Heart left ventricle (tissue), 16 donors: ENCODE measurements at regions not wholly inside any gene's neighbourhood (a gene's known extent, or its start where the extent isn't known, plus 50 kb on each side); places are given as distances from the start of the nearest gene placed in this dataset.

Experiments used
- ATAC-seq, 4 donors: fragments of 200-7000 bp; cut with Tn5 transposase; one replicate each; pipeline ENCODE4 v1.9.1; 2020 to 2022; ENCODE audit warnings: moderate library complexity in 4 of 4, mild to moderate bottlenecking in 3 of 4, moderate number of reproducible peaks in 1 of 4
- DNase-seq, 5 donors: peaks; one replicate each; pipeline ENCODE4 v3.0.0-alpha.2; 2020
- H3K27ac ChIP-seq, 12 donors: fragments of 200-600 bp; sonication (generic) in 4 of 12; one replicate each; pipeline versions ENCODE4 v1.5.0 to v1.8.0; 2016 to 2022; ENCODE audit warnings: mild to moderate bottlenecking in 2 of 12
- H3K27me3 ChIP-seq, 9 donors: fragments of 200-600 bp; sonication (generic) in 2 of 9; one replicate each; pipeline versions ENCODE4 v1.5.1 to v1.8.0; 2016 to 2022; ENCODE audit warnings: mild to moderate bottlenecking in 3 of 9
- H3K36me3 ChIP-seq, 9 donors: fragments of 200-600 bp; sonication (generic) in 2 of 9; one replicate each; pipeline versions ENCODE4 v1.5.0 to v1.8.0; 2018 to 2022; ENCODE audit warnings: mild to moderate bottlenecking in 2 of 9
- H3K4me1 ChIP-seq, 12 donors: fragments of 200-600 bp; sonication (generic) in 4 of 12; one replicate each; pipeline versions ENCODE4 v1.5.0 to v1.8.0; 2016 to 2022; ENCODE audit warnings: mild to moderate bottlenecking in 3 of 12
- H3K4me3 ChIP-seq, 12 donors: fragments of 200-600 bp; sonication (generic) in 4 of 12; one replicate each; pipeline versions ENCODE4 v1.5.0 to v1.8.0; 2017 to 2022; ENCODE audit warnings: mild to moderate bottlenecking in 9 of 12, moderate library complexity in 4 of 12
- H3K9me3 ChIP-seq, 12 donors: fragments of 200-600 bp; sonication (generic) in 4 of 12; one replicate each; pipeline versions ENCODE4 v1.5.0 to v1.8.0; 2016 to 2022; ENCODE audit warnings: mild to moderate bottlenecking in 1 of 12
- CTCF ChIP-seq, 12 donors: fragments of 200-600 bp; sonication (generic) in 4 of 12; IDR thresholded peaks; one replicate each; pipeline versions ENCODE4 v1.5.0 to v1.8.0; 2018 to 2022; ENCODE audit warnings: antibody characterized with exemption in 12 of 12, mild to moderate bottlenecking in 5 of 12
- POLR2A ChIP-seq, 2 donors: fragments of 450-650 bp; IDR thresholded peaks; one replicate each; pipeline ENCODE4 v1.6.1; 2017; ENCODE audit warnings: antibody characterized with exemption in 2 of 2, mild to moderate bottlenecking in 2 of 2, moderate library complexity in 2 of 2
- WGBS, 4 donors: extraction: QIAGEN DNeasy Blood & Tissue Kit in 2 of 4; methylation state at CpG; one replicate each; pipeline versions ENCODE4 v1.1.5 to v1.1.7; 2013 to 2018; 5-methylcytosine and 5-hydroxymethylcytosine counted together
- intact Hi-C, 10 donors: fragments of 100-400 bp; cut with DNase I; formaldehyde crosslinking; loops; one replicate each; pipeline versions ENCODE4 v1.11.1 to v1.14.2; 2022
- donor health status: ischemic (EF 13 %, LVEDD 7.1; RV severe dilation, severe dysfunction).
- donor health status: healthy with polysubstance abuse.
- donor health status: DM: no; HTN: yes; CAD: no.
- donor health status: DM: no; HTN: no; CAD: no.
- donor health status: ischemic (EF 25% LVEDD 6.9; RV normal size, moderate dysfunction).
- donor health status: ischemic (EF 25% LVEDD 5.7; RV mildly dilated, moderate dysfunction).
- donor health status: healthy.
- donor health status: DM: yes; HTN: yes; CAD: no.
- donor health status: ischemic (EF 35%, LVEDD 5.7; RV mildly dilated, moderate dysfunction).
- donor health status: nonischemic (EF 11% LVEDD 7.7; RV severe dilation, severe dysfunction).
- donor health status: DM: yes; HTN: yes; CAD: no.
- donor health status: PGD.
- donor health status: ischemic (EF 29% LVEDD 5.4; RV normal size, mild dysfunction).
- donor health status: nonischemic (EF 23%, LVEDD 6.1; RV moderate dilation, normal function).

GRCh38 chr10:111515264-111515663 lies 438.4 kb downstream of the ADRA2A start:
- no peaks in the 10 kb centered on the region for H3K27me3 ChIP-seq
- H3K27ac ChIP-seq = no peak overlapping the region
- WGBS, 4 donors = 74 to 82% (median 75%) methylated on average over 4 of the region's 4 CpGs
- H3K4me1 ChIP-seq = no peaks in the 10 kb centered on the region
- no peak for DNase-seq
- no peaks in the 10 kb centered on the region for H3K36me3 ChIP-seq
- intact Hi-C loops = no loop called here
- ATAC-seq = no peak
- H3K9me3 ChIP-seq = no peaks in the 10 kb centered on the region
- TF ChIP-seq POLR2A (IDR thresholded peaks at IDR 0.05) (no peak), CTCF (IDR thresholded peaks at IDR 0.05) (no peak)
- no peak overlapping the region for H3K4me3 ChIP-seq

GRCh38 chr10:111515706-111516105 lies 438.9 kb downstream of the ADRA2A start:
- TF ChIP-seq POLR2A (IDR thresholded peaks at IDR 0.05) (no peak), CTCF (IDR thresholded peaks at IDR 0.05) (no peak)
- no peaks in the 10 kb centered on the region for H3K36me3 ChIP-seq
- H3K4me3 ChIP-seq = no peak overlapping the region
- H3K9me3 ChIP-seq = no peaks in the 10 kb centered on the region
- H3K4me1 ChIP-seq = no peaks in the 10 kb centered on the region
- intact Hi-C loops = no loop called here
- no peak overlapping the region for H3K27ac ChIP-seq
- no peak for ATAC-seq
- DNase-seq = no peak
- H3K27me3 ChIP-seq = no peaks in the 10 kb centered on the region

GRCh38 chr10:111516144-111516543 lies 439.3 kb downstream of the ADRA2A start:
- no peak overlapping the region for H3K27ac ChIP-seq
- TF ChIP-seq CTCF (IDR thresholded peaks at IDR 0.05) = no peak
- TF ChIP-seq POLR2A (IDR thresholded peaks at IDR 0.05) = no peak
- H3K9me3 ChIP-seq = no peaks in the 10 kb centered on the region
- no peaks in the 10 kb centered on the region for H3K27me3 ChIP-seq
- intact Hi-C loops = no loop called here
- H3K36me3 ChIP-seq = no peaks in the 10 kb centered on the region
- no peak for DNase-seq
- no peak overlapping the region for H3K4me3 ChIP-seq
- H3K4me1 ChIP-seq = no peaks in the 10 kb centered on the region
- no peak for ATAC-seq

- no peaks in the 10 kb centered on the region for H3K9me3 ChIP-seq
- H3K4me3 ChIP-seq = no peak overlapping the region
- TF ChIP-seq CTCF (IDR thresholded peaks at IDR 0.05) (no peak), POLR2A (IDR thresholded peaks at IDR 0.05) (no peak)
- no peak overlapping the region for H3K27ac ChIP-seq
- no peak for ATAC-seq
- intact Hi-C loops = no loop called here
- WGBS, 4 donors = 40 to 62% (median 58%) methylated on average over 1 of the region's 1 CpG
- DNase-seq = no peak
- H3K27me3 ChIP-seq = no peaks in the 10 kb centered on the region
- no peaks in the 10 kb centered on the region for H3K36me3 ChIP-seq
- no peaks in the 10 kb centered on the region for H3K4me1 ChIP-seq
These were observed 445.3 kb downstream of the ADRA2A start for GRCh38 chr10:111522141-111522540.
